Vagina (tissue), 2 donors: ENCODE measurements at regions not wholly inside any gene's neighbourhood (a gene's known extent, or its start where the extent isn't known, plus 50 kb on each side); places are given as distances from the start of the nearest gene placed in this dataset.

Experiments
- CTCF ChIP-seq, 3 experiments: fragments of 450-650 bp in 2 of 3; fragments of 200-600 bp in 1 of 3; sonication (generic) in 1 of 3; IDR thresholded peaks; one replicate each; pipeline ENCODE4 v1.5.1; 2017 to 2019; ENCODE audit warnings: antibody characterized with exemption in 3 of 3, mild to moderate bottlenecking in 2 of 3, moderate library complexity in 2 of 3
- POLR2AphosphoS5 ChIP-seq, 2 donors: sonication (generic); formaldehyde crosslinking; IDR thresholded peaks; one replicate each; pipeline ENCODE4 v1.9.0; 2017; ENCODE audit warnings: antibody characterized with exemption in 2 of 2, mild to moderate bottlenecking in 2 of 2, low read depth in 1 of 2; ENCODE audit not compliant: insufficient read depth in 1 of 2

DNA sequence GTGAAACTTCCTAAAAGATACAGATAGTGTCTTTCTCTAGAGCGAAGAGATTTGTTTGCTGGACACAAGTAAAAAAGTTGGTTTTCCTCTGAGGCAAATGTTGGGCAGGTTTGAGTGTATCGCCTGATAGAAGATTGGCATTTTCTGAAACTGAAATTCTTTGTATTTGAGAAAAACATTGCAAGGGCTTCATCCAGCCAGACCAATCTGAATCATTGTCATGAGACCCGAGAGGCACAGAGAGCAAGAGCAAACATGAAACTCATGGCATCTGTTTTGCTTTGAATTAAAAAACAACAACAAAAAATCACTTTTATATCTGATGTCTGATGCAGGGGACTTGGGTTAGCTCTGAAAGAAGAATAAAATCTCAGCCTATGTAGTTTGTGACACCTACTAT lies 379.3 kb upstream of the NCAM2 start:
- TF ChIP-seq CTCF (IDR thresholded peaks at IDR 0.05), result no peak
- no peak for TF ChIP-seq POLR2AphosphoS5 (IDR thresholded peaks at IDR 0.05; ENCODE audit: insufficient read depth in 1 of 2, low read depth in 1 of 2)
